Parathyroid adenoma (tissue), 2 donors: ENCODE measurements at regions not wholly inside any gene's neighbourhood (a gene's known extent, or its start where the extent isn't known, plus 50 kb on each side); places are given as distances from the start of the nearest gene placed in this dataset.

Source experiments
- H2AFZ ChIP-seq: fragments of 300-600 bp; sonication (generic); one replicate; pipeline ENCODE4 v1.7.0; 2017; ENCODE audit warnings: antibody characterized with exemption, mild to moderate bottlenecking
- H3K27ac ChIP-seq: fragments of 300-600 bp; sonication (generic); one replicate; pipeline ENCODE4 v1.7.0; 2017
- H3K27me3 ChIP-seq: fragments of 300-600 bp; sonication (generic); one replicate; pipeline ENCODE4 v1.7.0; 2017; ENCODE audit warnings: low read length; ENCODE audit not compliant: control insufficient read depth, insufficient read depth
- H3K36me3 ChIP-seq: fragments of 300-600 bp; sonication (generic); one replicate; pipeline ENCODE4 v1.7.0; 2017; ENCODE audit warnings: low read length; ENCODE audit not compliant: control insufficient read depth, insufficient read depth
- H3K4me1 ChIP-seq: fragments of 300-600 bp; sonication (generic); one replicate; pipeline ENCODE4 v1.7.0; 2017; ENCODE audit warnings: control low read depth
- H3K4me2 ChIP-seq: fragments of 300-600 bp; sonication (generic); one replicate; pipeline ENCODE4 v1.7.0; 2017; ENCODE audit warnings: low read length
- H3K4me3 ChIP-seq: fragments of 300-600 bp; sonication (generic); one replicate; pipeline ENCODE4 v1.7.0; 2017; ENCODE audit warnings: low read depth, low read length
- H3K79me2 ChIP-seq: fragments of 300-600 bp; sonication (generic); one replicate; pipeline ENCODE4 v1.7.0; 2017; ENCODE audit warnings: control low read depth
- H3K9ac ChIP-seq: fragments of 300-600 bp; sonication (generic); one replicate; pipeline ENCODE4 v1.7.0; 2017; ENCODE audit warnings: mild to moderate bottlenecking
- H3K9me3 ChIP-seq: fragments of 300-600 bp; sonication (generic); one replicate; pipeline ENCODE4 v1.7.0; 2017; ENCODE audit warnings: low read length; ENCODE audit not compliant: control insufficient read depth
- TF ChIP-seq, protein P1 (sequence below): fragments of 300-600 bp; sonication (generic); IDR thresholded peaks from one replicate; pipeline ENCODE4 v1.7.0; 2017; ENCODE audit warnings: antibody characterized with exemption, mild to moderate bottlenecking
- donor health status: primary hyperparathyroidism.

DNA sequence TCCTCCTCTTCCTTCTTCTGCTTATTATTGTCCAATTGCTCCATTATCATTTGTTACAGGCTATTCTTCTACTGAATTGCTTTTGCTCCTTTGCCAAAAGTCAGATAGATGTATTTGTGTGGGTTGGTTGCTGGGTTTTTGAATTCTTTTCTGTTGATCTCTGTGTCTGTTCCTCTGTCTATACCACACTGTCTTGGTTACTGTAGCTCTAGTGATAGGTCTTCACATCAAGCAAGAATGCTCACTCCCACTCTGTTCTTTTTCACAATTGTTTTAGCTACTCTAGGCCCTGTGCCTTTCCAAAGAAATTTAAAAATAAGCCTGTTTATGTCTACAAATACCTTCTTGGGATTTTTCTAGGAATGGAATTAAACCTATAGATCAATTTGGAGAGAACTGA, 217.2 kb downstream of the GALR1 start:
- Histone ChIP-seq H3K4me1 (no peaks in the 10 kb centered on the region), H3K9ac (no peak overlapping the region), H3K27ac (no peak overlapping the region), H2AFZ (no peak overlapping the region), H3K79me2 (no peaks in the 10 kb centered on the region), H3K27me3 (no peaks in the 10 kb centered on the region), H3K4me2 (no peak overlapping the region), H3K4me3 (no peak overlapping the region), H3K36me3 (no peaks in the 10 kb centered on the region), H3K9me3 (no peaks in the 10 kb centered on the region)
- TF ChIP-seq, protein P1, sequence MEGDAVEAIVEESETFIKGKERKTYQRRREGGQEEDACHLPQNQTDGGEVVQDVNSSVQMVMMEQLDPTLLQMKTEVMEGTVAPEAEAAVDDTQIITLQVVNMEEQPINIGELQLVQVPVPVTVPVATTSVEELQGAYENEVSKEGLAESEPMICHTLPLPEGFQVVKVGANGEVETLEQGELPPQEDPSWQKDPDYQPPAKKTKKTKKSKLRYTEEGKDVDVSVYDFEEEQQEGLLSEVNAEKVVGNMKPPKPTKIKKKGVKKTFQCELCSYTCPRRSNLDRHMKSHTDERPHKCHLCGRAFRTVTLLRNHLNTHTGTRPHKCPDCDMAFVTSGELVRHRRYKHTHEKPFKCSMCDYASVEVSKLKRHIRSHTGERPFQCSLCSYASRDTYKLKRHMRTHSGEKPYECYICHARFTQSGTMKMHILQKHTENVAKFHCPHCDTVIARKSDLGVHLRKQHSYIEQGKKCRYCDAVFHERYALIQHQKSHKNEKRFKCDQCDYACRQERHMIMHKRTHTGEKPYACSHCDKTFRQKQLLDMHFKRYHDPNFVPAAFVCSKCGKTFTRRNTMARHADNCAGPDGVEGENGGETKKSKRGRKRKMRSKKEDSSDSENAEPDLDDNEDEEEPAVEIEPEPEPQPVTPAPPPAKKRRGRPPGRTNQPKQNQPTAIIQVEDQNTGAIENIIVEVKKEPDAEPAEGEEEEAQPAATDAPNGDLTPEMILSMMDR: no peak

DNA sequence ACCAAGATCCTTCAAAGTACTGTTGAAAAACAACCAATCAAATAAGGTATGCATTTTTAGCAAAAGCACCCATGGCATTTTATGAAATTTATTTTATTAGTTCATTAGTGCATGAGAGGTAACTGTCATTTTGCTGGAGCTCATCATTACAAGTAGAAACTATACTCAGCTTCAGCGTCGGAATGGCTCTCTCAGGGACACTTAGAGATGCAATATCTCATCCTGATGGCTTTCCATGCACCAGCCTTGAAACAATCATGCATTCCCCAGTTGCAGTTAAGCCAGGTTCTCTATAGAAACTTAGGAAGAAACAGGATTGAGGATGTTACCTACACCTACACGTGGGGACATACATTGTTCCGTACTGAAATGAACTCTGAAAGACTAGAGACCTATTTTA, 219.5 kb downstream of the GALR1 start:
- Histone ChIP-seq H3K4me1 (no peaks in the 10 kb centered on the region), H3K27me3 (no peaks in the 10 kb centered on the region), H3K36me3 (no peaks in the 10 kb centered on the region), H2AFZ (no peak overlapping the region), H3K79me2 (no peaks in the 10 kb centered on the region), H3K9me3 (no peaks in the 10 kb centered on the region), H3K4me3 (no peak overlapping the region), H3K9ac (no peak overlapping the region), H3K27ac (no peak overlapping the region), H3K4me2 (no peak overlapping the region)
- TF ChIP-seq, protein P1: no peak

DNA sequence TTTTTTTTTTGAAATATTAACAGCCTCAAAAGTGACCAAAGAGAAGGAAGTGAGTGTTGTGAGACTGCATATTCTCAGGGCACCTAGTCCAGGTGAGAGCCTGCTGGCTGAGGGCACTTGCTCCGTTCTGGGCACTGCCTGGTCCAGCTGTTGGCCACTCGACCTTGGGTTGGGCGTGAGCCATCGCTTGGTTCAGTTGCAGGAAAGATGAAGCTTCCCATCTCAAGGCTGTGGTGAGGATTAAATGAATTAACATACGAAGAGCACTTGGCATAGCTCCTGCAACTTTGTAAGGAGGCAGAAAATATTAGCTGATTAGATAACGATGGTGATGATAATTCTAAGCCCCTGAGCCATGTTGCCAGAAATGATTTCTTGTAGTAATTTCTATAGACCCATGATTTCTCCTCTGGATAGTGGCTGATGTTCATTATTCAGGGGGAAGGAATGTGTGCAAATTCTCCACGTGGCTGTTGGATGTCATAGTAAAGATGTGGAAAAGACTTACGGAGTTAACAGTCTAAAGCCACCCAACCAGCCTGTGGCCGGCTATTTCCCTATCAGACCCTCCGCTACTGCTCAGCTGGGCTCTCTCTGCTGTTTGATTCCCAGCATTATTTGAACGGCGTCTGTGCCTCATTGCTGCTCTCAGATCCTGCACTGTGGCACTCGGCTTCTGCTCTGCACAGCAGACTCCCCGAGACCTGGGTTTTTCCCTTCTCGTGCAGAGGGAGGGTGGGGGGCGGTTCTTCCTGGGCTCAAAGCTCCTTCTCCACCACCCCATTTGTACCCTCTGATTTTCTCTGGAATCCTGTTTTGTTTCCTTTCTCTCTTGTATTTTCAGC, 221.1 kb downstream of the GALR1 start:
- TF ChIP-seq, protein P1: no peak
- no peak overlapping the region for H2AFZ ChIP-seq
- H3K9ac ChIP-seq: no peak overlapping the region

DNA sequence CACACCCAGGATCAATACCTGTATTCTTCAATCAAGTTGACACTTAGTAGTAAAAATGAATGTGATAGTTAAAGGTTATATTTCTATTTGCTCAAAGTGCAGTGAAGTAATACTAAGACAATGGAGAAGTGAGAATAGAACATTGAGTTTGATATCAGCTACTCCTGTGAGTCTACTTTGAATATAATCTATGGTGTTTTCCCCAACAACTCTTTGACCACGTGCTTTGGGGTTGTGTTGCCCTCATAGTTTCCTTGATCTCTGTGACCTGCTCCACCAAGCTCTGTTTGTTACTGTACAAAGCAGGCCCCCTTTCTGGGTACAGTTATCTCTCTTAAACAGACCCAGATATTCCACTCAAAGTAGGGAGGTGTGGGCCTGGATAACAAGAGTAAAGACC, 222.9 kb downstream of the GALR1 start:
- no peak overlapping the region for H3K27ac ChIP-seq
- H2AFZ ChIP-seq: no peak overlapping the region
- H3K4me2 ChIP-seq: no peak overlapping the region
- TF ChIP-seq, protein P1: no peak
- no peaks in the 10 kb centered on the region for H3K36me3 ChIP-seq
- no peaks in the 10 kb centered on the region for H3K79me2 ChIP-seq
- no peak overlapping the region for H3K4me3 ChIP-seq
- no peaks in the 10 kb centered on the region for H3K4me1 ChIP-seq
- no peak overlapping the region for H3K9ac ChIP-seq
- H3K27me3 ChIP-seq: no peaks in the 10 kb centered on the region
- no peaks in the 10 kb centered on the region for H3K9me3 ChIP-seq

More for the DNA sequence above, 221.1 kb downstream of the GALR1 start:
- H3K4me1 ChIP-seq: no peaks in the 10 kb centered on the region
- H3K27ac ChIP-seq: no peak overlapping the region
- no peaks in the 10 kb centered on the region for H3K79me2 ChIP-seq
- H3K36me3 ChIP-seq: no peaks in the 10 kb centered on the region
- H3K9me3 ChIP-seq: no peaks in the 10 kb centered on the region
- no peaks in the 10 kb centered on the region for H3K27me3 ChIP-seq
- H3K4me3 ChIP-seq: no peak overlapping the region
- H3K4me2 ChIP-seq: no peak overlapping the region
